ENCODE measurements at regions not wholly inside any gene's neighbourhood (a gene's known extent, or its start where the extent isn't known, plus 50 kb on each side); places are given as distances from the start of the nearest gene placed in this dataset.

DNA sequence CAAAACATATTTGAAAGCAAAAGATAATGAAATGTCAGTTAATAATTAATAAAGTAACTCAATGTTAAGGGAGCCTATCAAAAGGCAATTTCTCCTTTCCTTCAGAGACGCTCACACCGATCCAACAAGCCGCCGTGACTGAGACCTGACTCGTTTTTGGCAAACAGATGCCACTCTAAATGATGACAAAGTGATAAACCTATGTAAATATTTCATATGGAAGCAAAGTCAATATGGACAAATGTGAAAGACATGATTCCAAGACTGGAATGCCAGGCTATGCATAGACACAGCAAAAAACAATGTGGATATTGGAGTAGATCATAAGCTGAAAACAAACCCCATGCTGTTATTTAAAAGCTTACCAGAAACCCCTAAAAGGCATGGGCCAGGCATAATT, 137.2 kb upstream of the SUCLG2 start:
- TF ChIP-seq, protein P1, sequence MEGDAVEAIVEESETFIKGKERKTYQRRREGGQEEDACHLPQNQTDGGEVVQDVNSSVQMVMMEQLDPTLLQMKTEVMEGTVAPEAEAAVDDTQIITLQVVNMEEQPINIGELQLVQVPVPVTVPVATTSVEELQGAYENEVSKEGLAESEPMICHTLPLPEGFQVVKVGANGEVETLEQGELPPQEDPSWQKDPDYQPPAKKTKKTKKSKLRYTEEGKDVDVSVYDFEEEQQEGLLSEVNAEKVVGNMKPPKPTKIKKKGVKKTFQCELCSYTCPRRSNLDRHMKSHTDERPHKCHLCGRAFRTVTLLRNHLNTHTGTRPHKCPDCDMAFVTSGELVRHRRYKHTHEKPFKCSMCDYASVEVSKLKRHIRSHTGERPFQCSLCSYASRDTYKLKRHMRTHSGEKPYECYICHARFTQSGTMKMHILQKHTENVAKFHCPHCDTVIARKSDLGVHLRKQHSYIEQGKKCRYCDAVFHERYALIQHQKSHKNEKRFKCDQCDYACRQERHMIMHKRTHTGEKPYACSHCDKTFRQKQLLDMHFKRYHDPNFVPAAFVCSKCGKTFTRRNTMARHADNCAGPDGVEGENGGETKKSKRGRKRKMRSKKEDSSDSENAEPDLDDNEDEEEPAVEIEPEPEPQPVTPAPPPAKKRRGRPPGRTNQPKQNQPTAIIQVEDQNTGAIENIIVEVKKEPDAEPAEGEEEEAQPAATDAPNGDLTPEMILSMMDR (IDR thresholded peaks at IDR 0.05; ENCODE audit: partially characterized antibody, unreplicated experiment): no peak
- no peak overlapping the region for H3K27ac Mint-ChIP-seq (ENCODE audit: unreplicated experiment)
- H3K9me3 Mint-ChIP-seq (ENCODE audit: unreplicated experiment): no peaks in the 10 kb centered on the region
- H3K27me3 Mint-ChIP-seq (ENCODE audit: unreplicated experiment): peaks cover 3% of the 10 kb centered on the region
- no peak overlapping the region for H3K4me3 Mint-ChIP-seq (ENCODE audit: unreplicated experiment)
- H3K4me1 Mint-ChIP-seq (ENCODE audit: low read depth, unreplicated experiment): no peaks in the 10 kb centered on the region
- H3K36me3 Mint-ChIP-seq (ENCODE audit: unreplicated experiment): no peaks in the 10 kb centered on the region
- no peak for DNase-seq

DNA sequence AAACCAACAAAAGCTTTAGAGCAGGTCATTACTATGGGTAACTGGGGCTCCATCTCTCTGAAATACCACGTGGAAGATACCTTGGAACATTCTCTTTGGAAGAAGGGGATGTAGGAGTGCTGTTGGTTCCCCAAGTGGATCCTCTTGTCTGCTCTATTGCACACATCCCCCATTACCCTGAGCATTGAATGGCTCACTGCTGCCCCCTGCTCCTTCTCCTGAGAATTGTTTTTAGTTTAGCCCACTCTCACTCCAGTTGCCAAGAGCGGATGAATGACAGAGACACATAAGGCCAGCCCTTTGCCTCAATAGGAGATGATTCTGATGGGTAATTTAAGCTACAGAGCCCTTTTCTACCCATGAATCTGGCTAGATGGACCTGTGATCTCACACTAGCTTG, 135.6 kb upstream of the SUCLG2 start:
- H3K27ac Mint-ChIP-seq (ENCODE audit: unreplicated experiment): no peak overlapping the region
- no peak overlapping the region for H3K4me3 Mint-ChIP-seq (ENCODE audit: unreplicated experiment)
- DNase-seq: peak; percentile 65
- H3K27me3 Mint-ChIP-seq (ENCODE audit: unreplicated experiment): peaks cover 2% of the 10 kb centered on the region
- peaks cover 9% of the 10 kb centered on the region for H3K36me3 Mint-ChIP-seq (ENCODE audit: unreplicated experiment)
- TF ChIP-seq, protein P1 (IDR thresholded peaks at IDR 0.05; ENCODE audit: partially characterized antibody, unreplicated experiment): peak; percentile 73
- no peaks in the 10 kb centered on the region for H3K4me1 Mint-ChIP-seq (ENCODE audit: low read depth, unreplicated experiment)
- H3K9me3 Mint-ChIP-seq (ENCODE audit: unreplicated experiment): no peaks in the 10 kb centered on the region

DNA sequence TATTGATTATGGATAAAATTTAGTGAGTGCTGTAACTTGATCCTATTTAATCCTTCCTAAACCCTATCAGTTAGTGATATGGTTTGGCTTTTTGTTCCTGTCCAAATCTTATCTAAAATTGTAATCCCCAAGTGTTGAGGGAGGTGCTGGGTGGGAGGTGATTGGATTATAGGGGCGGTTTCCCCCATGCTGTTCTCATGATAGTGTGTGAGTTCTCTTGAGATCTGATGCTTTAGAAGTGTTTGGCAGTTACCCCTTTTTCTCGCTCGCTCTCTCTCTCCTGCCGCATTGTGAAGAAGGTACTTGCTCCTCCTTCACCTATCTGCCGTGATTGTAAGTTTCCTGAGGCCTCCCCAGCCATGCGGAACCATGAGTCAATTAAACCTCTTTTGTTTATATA, 134.0 kb upstream of the SUCLG2 start:
- Mint-ChIP-seq H3K4me3 (ENCODE audit: unreplicated experiment) (no peak overlapping the region), H3K4me1 (ENCODE audit: low read depth, unreplicated experiment) (no peaks in the 10 kb centered on the region), H3K9me3 (ENCODE audit: unreplicated experiment) (no peaks in the 10 kb centered on the region), H3K27ac (ENCODE audit: unreplicated experiment) (no peak overlapping the region), H3K36me3 (ENCODE audit: unreplicated experiment) (peaks cover 12% of the 10 kb centered on the region), H3K27me3 (ENCODE audit: unreplicated experiment) (no peaks in the 10 kb centered on the region)
- DNase-seq: no peak
- TF ChIP-seq, protein P1 (IDR thresholded peaks at IDR 0.05; ENCODE audit: partially characterized antibody, unreplicated experiment): no peak

DNA sequence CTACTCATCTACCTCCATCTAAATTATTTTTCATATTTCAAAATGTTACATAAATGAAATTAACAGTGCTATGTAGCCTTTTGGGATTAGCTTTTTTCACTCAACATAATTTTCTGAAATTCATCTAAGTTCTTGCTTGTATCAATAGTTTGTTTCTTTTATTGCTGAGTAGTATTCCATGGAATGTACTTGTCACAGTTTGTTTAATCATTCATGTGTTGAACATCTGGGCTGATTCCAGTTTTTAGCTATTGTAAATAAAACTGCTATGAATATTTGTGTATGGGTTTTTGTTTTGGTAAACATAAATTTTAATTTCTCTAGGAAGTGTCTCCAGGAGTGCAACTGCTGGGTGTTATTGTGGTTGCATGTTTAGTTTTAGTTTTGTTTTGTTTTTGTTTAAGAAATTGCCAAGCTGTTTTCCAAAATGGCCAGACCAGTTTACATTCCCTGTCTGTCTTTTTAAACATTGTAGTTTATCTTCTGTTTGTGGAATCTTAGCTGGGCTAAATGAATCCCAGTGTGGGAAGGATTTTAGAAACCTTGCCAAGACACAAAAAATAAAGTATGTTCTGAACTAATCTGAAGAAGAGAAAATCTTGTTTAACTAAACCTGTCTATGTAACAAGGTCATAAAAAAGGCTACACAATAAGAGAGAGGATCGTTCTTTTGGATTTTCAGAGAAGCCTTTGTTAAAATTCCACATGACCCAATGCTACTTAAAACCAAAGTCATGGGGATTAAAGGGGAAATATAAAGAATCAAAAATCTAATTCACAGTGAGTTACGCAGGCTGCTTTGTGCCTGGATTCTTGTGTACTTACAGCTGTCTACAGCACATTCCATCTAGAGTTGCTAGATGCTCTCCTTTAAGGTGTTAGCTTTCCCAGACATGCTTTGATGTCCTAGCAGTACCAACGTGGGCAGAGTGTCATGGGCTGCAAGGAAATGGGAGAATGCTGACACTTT, 129.2 kb upstream of the SUCLG2 start:
- no peaks in the 10 kb centered on the region for H3K9me3 Mint-ChIP-seq (ENCODE audit: unreplicated experiment)
- TF ChIP-seq, protein P1 (IDR thresholded peaks at IDR 0.05; ENCODE audit: partially characterized antibody, unreplicated experiment): no peak
- H3K36me3 Mint-ChIP-seq (ENCODE audit: unreplicated experiment): peaks cover 16% of the 10 kb centered on the region
- H3K4me3 Mint-ChIP-seq (ENCODE audit: unreplicated experiment): no peak overlapping the region
- no peak for DNase-seq
- H3K4me1 Mint-ChIP-seq (ENCODE audit: low read depth, unreplicated experiment): no peaks in the 10 kb centered on the region
- H3K27me3 Mint-ChIP-seq (ENCODE audit: unreplicated experiment): no peaks in the 10 kb centered on the region
- no peak overlapping the region for H3K27ac Mint-ChIP-seq (ENCODE audit: unreplicated experiment)

DNA sequence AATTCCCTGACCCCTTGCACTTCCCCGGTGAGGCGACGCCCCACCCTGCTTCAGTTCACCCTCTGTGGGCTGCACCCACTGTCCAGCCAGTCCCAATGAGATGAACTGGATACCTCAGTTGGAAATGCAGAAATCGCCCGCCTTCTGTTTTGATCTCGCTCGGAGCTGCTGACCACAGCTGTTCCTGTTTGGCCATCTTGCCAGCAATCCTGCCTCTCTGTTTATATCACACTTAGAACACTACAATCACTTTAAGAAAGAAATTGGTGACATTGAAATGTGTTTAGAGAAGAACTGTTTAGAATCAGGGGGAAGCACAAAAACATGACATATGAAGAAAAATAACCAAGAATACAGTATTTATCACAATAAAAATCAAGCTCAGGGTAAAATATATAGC, 127.5 kb upstream of the SUCLG2 start:
- H3K4me3 Mint-ChIP-seq (ENCODE audit: unreplicated experiment): no peak overlapping the region
- no peak for DNase-seq
- H3K27ac Mint-ChIP-seq (ENCODE audit: unreplicated experiment): no peak overlapping the region
- H3K27me3 Mint-ChIP-seq (ENCODE audit: unreplicated experiment): no peaks in the 10 kb centered on the region
- no peaks in the 10 kb centered on the region for H3K4me1 Mint-ChIP-seq (ENCODE audit: low read depth, unreplicated experiment)
- peaks cover 16% of the 10 kb centered on the region for H3K36me3 Mint-ChIP-seq (ENCODE audit: unreplicated experiment)
- TF ChIP-seq, protein P1 (IDR thresholded peaks at IDR 0.05; ENCODE audit: partially characterized antibody, unreplicated experiment): no peak
- H3K9me3 Mint-ChIP-seq (ENCODE audit: unreplicated experiment): no peaks in the 10 kb centered on the region
